ENCODE measurements at regions not wholly inside any gene's neighbourhood (a gene's known extent, or its start where the extent isn't known, plus 50 kb on each side); places are given as distances from the start of the nearest gene placed in this dataset.

- Histone ChIP-seq H3K27me3 (no peaks in the 10 kb centered on the region), H3K9me3 (no peaks in the 10 kb centered on the region), H3K4me1 (no peaks in the 10 kb centered on the region), H3K27ac (no peak overlapping the region), H3K36me3 (no peaks in the 10 kb centered on the region), H3K4me3 (replicated peaks in 1 of 3) (no peak overlapping the region)
- 87 to 88% methylated on average over 2 of the region's 2 CpGs for WGBS, 2 donors
- intact Hi-C loops (cut with DNase I), result no loop called here
- DNase-seq, result no peak
- no peak for TF ChIP-seq POLR2A (IDR thresholded peaks at IDR 0.05)
- TF ChIP-seq CTCF (IDR thresholded peaks at IDR 0.05), result no peak
These were observed 90.7 kb upstream of the GCFC2 start for GRCh38 chr2:75801234-75801982.

- no peak for DNase-seq
- no peak overlapping the region for H3K4me3 ChIP-seq (replicated peaks in 1 of 3)
- 68 to 80% methylated on average over 8 of the region's 8 CpGs for WGBS, 2 donors
- TF ChIP-seq CTCF (IDR thresholded peaks at IDR 0.05), result no peak
- no peak for TF ChIP-seq POLR2A (IDR thresholded peaks at IDR 0.05)
- intact Hi-C loops (cut with DNase I), result no loop called here
- no peaks in the 10 kb centered on the region for H3K4me1 ChIP-seq
- no peaks in the 10 kb centered on the region for H3K36me3 ChIP-seq
- H3K9me3 ChIP-seq, result no peaks in the 10 kb centered on the region
- no peak overlapping the region for H3K27ac ChIP-seq
- H3K27me3 ChIP-seq, result no peaks in the 10 kb centered on the region
These were observed 89.7 kb upstream of the GCFC2 start for GRCh38 chr2:75800456-75800855.

GRCh38 chr2:75799859-75800258 lies 89.1 kb upstream of the GCFC2 start:
- Histone ChIP-seq H3K4me3 (replicated peaks in 1 of 3) (no peak overlapping the region), H3K27me3 (no peaks in the 10 kb centered on the region), H3K27ac (no peak overlapping the region), H3K4me1 (no peaks in the 10 kb centered on the region), H3K9me3 (no peaks in the 10 kb centered on the region), H3K36me3 (no peaks in the 10 kb centered on the region)
- intact Hi-C loops (cut with DNase I), result no loop called here
- TF ChIP-seq CTCF (IDR thresholded peaks at IDR 0.05) (no peak), POLR2A (IDR thresholded peaks at IDR 0.05) (no peak)
- no peak for DNase-seq
- WGBS, 2 donors, result 56 to 57% methylated on average over 4 of the region's 4 CpGs

- H3K27me3 ChIP-seq, result no peaks in the 10 kb centered on the region
- WGBS, 2 donors, result 61 to 65% methylated on average over 4 of the region's 4 CpGs
- TF ChIP-seq CTCF (IDR thresholded peaks at IDR 0.05), result no peak
- TF ChIP-seq POLR2A (IDR thresholded peaks at IDR 0.05), result no peak
- H3K27ac ChIP-seq, result no peak overlapping the region
- intact Hi-C loops (cut with DNase I), result no loop called here
- no peaks in the 10 kb centered on the region for H3K36me3 ChIP-seq
- no peak overlapping the region for H3K4me3 ChIP-seq (replicated peaks in 1 of 3)
- no peak for DNase-seq
- H3K4me1 ChIP-seq, result no peaks in the 10 kb centered on the region
- no peaks in the 10 kb centered on the region for H3K9me3 ChIP-seq
These were observed 87.9 kb upstream of the GCFC2 start for GRCh38 chr2:75798569-75798968.

- Histone ChIP-seq H3K27me3 (no peaks in the 10 kb centered on the region), H3K27ac (no peak overlapping the region), H3K9me3 (no peaks in the 10 kb centered on the region), H3K36me3 (no peaks in the 10 kb centered on the region), H3K4me3 (replicated peaks in 1 of 3) (no peak overlapping the region), H3K4me1 (no peaks in the 10 kb centered on the region)
- WGBS, 2 donors, result 91 to 100% methylated on average over 1 of the region's 1 CpG
- DNase-seq, result no peak
- TF ChIP-seq POLR2A (IDR thresholded peaks at IDR 0.05), result no peak
- no peak for TF ChIP-seq CTCF (IDR thresholded peaks at IDR 0.05)
- intact Hi-C loops (cut with DNase I), result no loop called here
These were observed 82.3 kb upstream of the GCFC2 start for GRCh38 chr2:75792996-75793395.
